GM18498 (cell line): ENCODE measurements at regions not wholly inside any gene's neighbourhood (a gene's known extent, or its start where the extent isn't known, plus 50 kb on each side); places are given as distances from the start of the nearest gene placed in this dataset.
A peak's percentile ranks its signal among the peaks of the same experiment; 100 is the strongest.

Source experiments
- ATAC-seq: cut with Tn5 transposase; IDR thresholded peaks from one replicate; pipeline ENCODE4 v1.9.1; 2021; ENCODE audit warnings: mild to moderate bottlenecking, moderate library complexity; ENCODE audit not compliant: unreplicated experiment

- ATAC-seq = no peak
Measured at GRCh38 chr5:173796721-173797495, 91.2 kb upstream of the CPEB4 start.

- ATAC-seq = no peak
Measured at GRCh38 chr5:173798127-173798810, 89.9 kb upstream of the CPEB4 start.

- no peak for ATAC-seq
Measured at GRCh38 chr5:173800340-173800739, 87.8 kb upstream of the CPEB4 start.

- no peak for ATAC-seq
Measured at GRCh38 chr5:173801006-173801405, 87.1 kb upstream of the CPEB4 start.

GRCh38 chr5:173802670-173803165, 85.4 kb upstream of the CPEB4 start:
- no peak for ATAC-seq

- ATAC-seq = no peak
Measured at GRCh38 chr5:173804579-173804978, 83.6 kb upstream of the CPEB4 start.

- no peak for ATAC-seq
Measured at GRCh38 chr5:173806270-173807035, 81.7 kb upstream of the CPEB4 start.

- ATAC-seq = no peak
Measured at GRCh38 chr5:173807181-173807655, 80.9 kb upstream of the CPEB4 start.

- no peak for ATAC-seq
Measured at GRCh38 chr5:173808079-173808808, 79.9 kb upstream of the CPEB4 start.

- ATAC-seq = no peak
Measured at GRCh38 chr5:173809014-173809413, 79.1 kb upstream of the CPEB4 start.

GRCh38 chr5:173812811-173813550, 75.2 kb upstream of the CPEB4 start:
- peak; percentile 58 for ATAC-seq

GRCh38 chr5:173814053-173814452, 74.1 kb upstream of the CPEB4 start:
- ATAC-seq = no peak

- ATAC-seq = no peak
Measured at GRCh38 chr5:173815571-173815970, 72.6 kb upstream of the CPEB4 start.

GRCh38 chr5:173816728-173817127, 71.4 kb upstream of the CPEB4 start:
- ATAC-seq = no peak

- no peak for ATAC-seq
Measured at GRCh38 chr5:173817561-173817960, 70.6 kb upstream of the CPEB4 start.

GRCh38 chr5:173819521-173819920, 68.6 kb upstream of the CPEB4 start:
- ATAC-seq = no peak

- ATAC-seq = no peak
Measured at GRCh38 chr5:173823274-173823644, 64.9 kb upstream of the CPEB4 start.

- no peak for ATAC-seq
Measured at GRCh38 chr5:173823721-173824567, 64.2 kb upstream of the CPEB4 start.

- no peak for ATAC-seq
Measured at GRCh38 chr5:173825215-173825865, 62.8 kb upstream of the CPEB4 start.
